ENCODE measurements at regions not wholly inside any gene's neighbourhood (a gene's known extent, or its start where the extent isn't known, plus 50 kb on each side); places are given as distances from the start of the nearest gene placed in this dataset.

DNA sequence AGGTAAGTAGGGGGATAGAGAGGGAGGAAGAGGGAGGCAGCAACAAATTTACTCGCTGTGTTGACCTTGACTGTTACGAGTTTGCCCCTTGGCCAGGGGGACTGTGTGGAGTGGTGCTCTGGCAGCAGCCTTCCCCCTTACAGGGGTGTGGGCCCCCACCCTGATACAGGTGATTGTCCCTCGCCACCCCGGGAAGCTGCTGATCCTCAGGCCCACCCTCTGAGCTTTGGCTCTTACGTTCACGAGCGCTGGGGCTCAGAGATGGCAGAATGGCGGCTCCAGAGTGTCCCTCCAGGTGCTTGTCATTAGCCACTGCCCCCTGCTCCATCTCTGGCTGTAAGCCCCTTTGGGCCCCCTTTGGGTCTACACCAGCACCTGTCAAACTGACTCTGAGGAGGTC is 88.6 kb downstream of the GLI2 start:
- no peaks in the 10 kb centered on the region for H3K4me1 ChIP-seq (replicated peaks; ENCODE audit: insufficient read depth)
- no peak overlapping the region for H3K4me2 ChIP-seq
- peaks cover 46% of the 10 kb centered on the region for H3K27me3 ChIP-seq (ENCODE audit: insufficient read depth, low read depth)
- H3K4me3 ChIP-seq, result no peak overlapping the region
- ChIA-PET POLR2A (ENCODE audit: unreplicated experiment) (no interaction called here), CTCF (no interaction called here)
- no TSS peak for BruUV-seq (replicated peaks)
- no peaks in the 10 kb centered on the region for H4K20me1 ChIP-seq (ENCODE audit: insufficient read depth)
- H3K9me2 ChIP-seq (ENCODE audit: insufficient read depth), result no peaks in the 10 kb centered on the region
- DNase-seq, result no peak
- no peaks in the 10 kb centered on the region for H3K79me2 ChIP-seq (ENCODE audit: low read depth)
- intact Hi-C loops (cut with micrococcal nuclease; ENCODE audit: unreplicated experiment), result no loop called here
- H2AFZ ChIP-seq, result no peak overlapping the region
- no peaks in the 10 kb centered on the region for H3K9me3 ChIP-seq (ENCODE audit: insufficient read depth, low read depth)
- TF ChIP-seq, protein P1, sequence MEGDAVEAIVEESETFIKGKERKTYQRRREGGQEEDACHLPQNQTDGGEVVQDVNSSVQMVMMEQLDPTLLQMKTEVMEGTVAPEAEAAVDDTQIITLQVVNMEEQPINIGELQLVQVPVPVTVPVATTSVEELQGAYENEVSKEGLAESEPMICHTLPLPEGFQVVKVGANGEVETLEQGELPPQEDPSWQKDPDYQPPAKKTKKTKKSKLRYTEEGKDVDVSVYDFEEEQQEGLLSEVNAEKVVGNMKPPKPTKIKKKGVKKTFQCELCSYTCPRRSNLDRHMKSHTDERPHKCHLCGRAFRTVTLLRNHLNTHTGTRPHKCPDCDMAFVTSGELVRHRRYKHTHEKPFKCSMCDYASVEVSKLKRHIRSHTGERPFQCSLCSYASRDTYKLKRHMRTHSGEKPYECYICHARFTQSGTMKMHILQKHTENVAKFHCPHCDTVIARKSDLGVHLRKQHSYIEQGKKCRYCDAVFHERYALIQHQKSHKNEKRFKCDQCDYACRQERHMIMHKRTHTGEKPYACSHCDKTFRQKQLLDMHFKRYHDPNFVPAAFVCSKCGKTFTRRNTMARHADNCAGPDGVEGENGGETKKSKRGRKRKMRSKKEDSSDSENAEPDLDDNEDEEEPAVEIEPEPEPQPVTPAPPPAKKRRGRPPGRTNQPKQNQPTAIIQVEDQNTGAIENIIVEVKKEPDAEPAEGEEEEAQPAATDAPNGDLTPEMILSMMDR (conservative IDR thresholded peaks at IDR 0.05), result no peak
- TF ChIP-seq EZH2 (IDR thresholded peaks at IDR 0.05; ENCODE audit: low read depth), result no peak
- no peaks in the 10 kb centered on the region for H3F3A ChIP-seq (ENCODE audit: insufficient read depth, low read depth)
- H3K36me3 ChIP-seq (ENCODE audit: low read depth), result no peaks in the 10 kb centered on the region
- no peak overlapping the region for H3K27ac ChIP-seq

DNA sequence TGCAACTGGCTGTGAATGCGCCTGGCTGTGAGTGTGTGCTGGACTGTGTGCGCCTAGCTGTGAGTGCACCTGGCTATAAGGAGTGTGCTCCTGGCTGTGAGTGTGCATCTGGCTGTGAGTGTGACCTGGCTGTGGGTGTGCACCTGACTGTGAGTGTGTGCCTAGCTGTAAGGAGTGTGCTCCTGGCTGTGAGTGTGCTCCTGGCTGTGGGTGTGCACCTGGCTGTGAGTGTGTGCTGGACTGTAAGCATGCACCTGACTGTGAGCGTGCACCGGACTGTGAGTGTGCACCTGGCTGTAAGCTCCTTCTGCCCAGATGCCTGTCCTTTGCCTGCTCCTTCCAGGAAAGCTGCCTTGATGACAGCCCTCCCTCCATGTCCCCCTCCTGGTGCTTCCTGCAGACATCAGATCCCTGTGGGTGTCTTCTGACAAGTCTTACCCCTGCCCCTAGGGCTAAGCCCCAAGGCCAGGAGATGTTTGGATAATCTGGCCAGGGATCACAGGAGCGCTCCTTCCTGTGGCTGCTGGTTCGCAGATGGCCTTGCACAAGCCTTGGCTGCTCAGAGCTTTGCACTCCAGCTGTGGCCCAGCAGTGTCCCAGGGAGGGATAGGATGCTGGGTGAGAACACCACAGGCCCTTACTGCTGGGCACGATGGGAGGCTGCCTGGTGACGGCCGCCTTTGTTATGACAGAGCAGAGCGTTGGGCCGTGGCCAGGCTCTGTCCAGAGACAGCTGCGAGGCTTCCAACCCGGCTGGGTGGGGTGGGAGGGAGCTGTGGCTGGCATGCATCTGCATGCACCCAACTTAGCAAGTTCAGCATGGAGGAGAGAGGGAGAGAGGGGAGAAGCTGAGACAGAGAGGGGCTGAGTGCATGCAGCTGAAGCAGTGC is 89.9 kb downstream of the GLI2 start:
- CTCF ChIA-PET, result interaction anchor here (1.0 kb wide), 1 partner anchor 260 kb away, joined by 3 read pairs; no protein-coding TSS in a partner anchor
- intact Hi-C loops (cut with micrococcal nuclease; ENCODE audit: unreplicated experiment), result no loop called here
- H3K9me3 ChIP-seq (ENCODE audit: insufficient read depth, low read depth), result no peaks in the 10 kb centered on the region
- no peak overlapping the region for H3K4me3 ChIP-seq
- no peaks in the 10 kb centered on the region for H3K79me2 ChIP-seq (ENCODE audit: low read depth)
- POLR2A ChIA-PET (ENCODE audit: unreplicated experiment), result interaction anchor here (0.6 kb wide), 1 partner anchor 180 kb away, joined by 21 read pairs; no protein-coding TSS in a partner anchor
- H3F3A ChIP-seq (ENCODE audit: insufficient read depth, low read depth), result no peaks in the 10 kb centered on the region
- H3K27ac ChIP-seq, result no peak overlapping the region
- H2AFZ ChIP-seq, result no peak overlapping the region
- BruUV-seq (replicated peaks), result no TSS peak
- no peaks in the 10 kb centered on the region for H3K9me2 ChIP-seq (ENCODE audit: insufficient read depth)
- H3K36me3 ChIP-seq (ENCODE audit: low read depth), result no peaks in the 10 kb centered on the region
- H3K4me1 ChIP-seq (replicated peaks; ENCODE audit: insufficient read depth), result no peaks in the 10 kb centered on the region
- H4K20me1 ChIP-seq (ENCODE audit: insufficient read depth), result no peaks in the 10 kb centered on the region
- peaks cover 46% of the 10 kb centered on the region for H3K27me3 ChIP-seq (ENCODE audit: insufficient read depth, low read depth)
- H3K4me2 ChIP-seq, result no peak overlapping the region
- no peak for DNase-seq
- TF ChIP-seq EZH2 (IDR thresholded peaks at IDR 0.05; ENCODE audit: low read depth), result no peak
- TF ChIP-seq, protein P1 (conservative IDR thresholded peaks at IDR 0.05), result no peak

DNA sequence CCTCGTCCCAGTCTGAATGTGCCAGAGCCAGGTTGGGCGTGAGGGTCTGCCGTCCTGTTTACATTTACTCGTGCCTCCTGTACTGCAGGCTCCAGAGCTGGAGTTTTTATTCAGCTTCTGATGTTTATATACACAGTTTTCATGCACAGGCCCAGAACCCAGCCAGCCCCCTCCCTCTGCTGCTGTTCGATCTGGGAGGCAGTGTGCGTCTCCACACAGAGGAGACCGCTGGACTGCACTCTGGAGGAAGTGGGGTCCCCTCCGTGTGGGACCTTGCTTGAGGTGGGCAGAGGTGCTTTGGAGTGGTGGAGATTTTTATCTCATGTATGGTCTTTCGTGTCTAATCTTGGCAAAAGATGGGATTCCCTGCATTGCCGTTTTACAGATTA is 90.6 kb downstream of the GLI2 start:
- BruUV-seq (replicated peaks), result no TSS peak
- POLR2A ChIA-PET (ENCODE audit: unreplicated experiment), result interaction anchor here (0.6 kb wide), 1 partner anchor 179 kb away, joined by 21 read pairs; no protein-coding TSS in a partner anchor

More for the DNA sequence above, 90.6 kb downstream of the GLI2 start:
- Histone ChIP-seq H3K4me1 (replicated peaks; ENCODE audit: insufficient read depth) (no peaks in the 10 kb centered on the region), H3K9me2 (ENCODE audit: insufficient read depth) (no peaks in the 10 kb centered on the region), H2AFZ (no peak overlapping the region), H3K27ac (no peak overlapping the region), H3K27me3 (ENCODE audit: insufficient read depth, low read depth) (peaks cover 42% of the 10 kb centered on the region), H3K79me2 (ENCODE audit: low read depth) (no peaks in the 10 kb centered on the region), H3K4me2 (no peak overlapping the region), H4K20me1 (ENCODE audit: insufficient read depth) (no peaks in the 10 kb centered on the region), H3K36me3 (ENCODE audit: low read depth) (no peaks in the 10 kb centered on the region), H3F3A (ENCODE audit: insufficient read depth, low read depth) (no peaks in the 10 kb centered on the region), H3K9me3 (ENCODE audit: insufficient read depth, low read depth) (no peaks in the 10 kb centered on the region), H3K4me3 (no peak overlapping the region)
- intact Hi-C loops (cut with micrococcal nuclease; ENCODE audit: unreplicated experiment), result no loop called here
- CTCF ChIA-PET, result interaction anchor here (1.0 kb wide), 1 partner anchor 259 kb away, joined by 3 read pairs; no protein-coding TSS in a partner anchor
- no peak for DNase-seq
- TF ChIP-seq EZH2 (IDR thresholded peaks at IDR 0.05; ENCODE audit: low read depth), result no peak
- TF ChIP-seq, protein P1 (conservative IDR thresholded peaks at IDR 0.05), result no peak
